IPS-18a (cell line): ENCODE measurements at regions not wholly inside any gene's neighbourhood (a gene's known extent, or its start where the extent isn't known, plus 50 kb on each side); places are given as distances from the start of the nearest gene placed in this dataset.
"Not testable (repeated sequence)": the region's sequence is repeated elsewhere in the genome, so short reads cannot be mapped to it uniquely, and the experiment has no call there.

ENCODE experiments used
- H3K27ac ChIP-seq: one replicate; pipeline ENCODE4 v1.5.1; 2013; ENCODE audit warnings: low read length
- H3K27me3 ChIP-seq: one replicate; pipeline ENCODE4 v1.6.1; 2013; ENCODE audit warnings: mild to moderate bottlenecking, low read length; ENCODE audit not compliant: control insufficient read depth, insufficient read depth
- H3K36me3 ChIP-seq: one replicate; pipeline ENCODE4 v1.6.1; 2013; ENCODE audit warnings: low read depth, low read length; ENCODE audit not compliant: control insufficient read depth
- H3K4me1 ChIP-seq: one replicate; pipeline ENCODE4 v1.6.1; 2013; ENCODE audit warnings: low read depth, low read length; ENCODE audit not compliant: control insufficient read depth
- H3K4me3 ChIP-seq: one replicate; pipeline ENCODE4 v1.5.1; 2013; ENCODE audit warnings: low read length
- H3K9ac ChIP-seq: one replicate; pipeline ENCODE4 v1.6.1; 2013; ENCODE audit warnings: mild to moderate bottlenecking, low read length, moderate library complexity
- H3K9me3 ChIP-seq: one replicate; pipeline ENCODE4 v1.6.1; 2013; ENCODE audit warnings: low read depth, low read length; ENCODE audit not compliant: control insufficient read depth

GRCh38 chr6:144439016-144439415 lies 153.9 kb downstream of the UTRN start:
- H3K27ac ChIP-seq = no peak overlapping the region
- H3K4me1 ChIP-seq = no peaks in the 10 kb centered on the region
- H3K36me3 ChIP-seq = peaks cover 29% of the 10 kb centered on the region
- no peak overlapping the region for H3K9ac ChIP-seq
- no peak overlapping the region for H3K4me3 ChIP-seq
- H3K27me3 ChIP-seq = no peaks in the 10 kb centered on the region
- peaks cover 28% of the 10 kb centered on the region for H3K9me3 ChIP-seq

- H3K4me1 ChIP-seq, H3K9ac ChIP-seq, H3K27me3 ChIP-seq, H3K27ac ChIP-seq, H3K4me3 ChIP-seq: not testable (repeated sequence)
- peaks cover 29% of the 10 kb centered on the region for H3K36me3 ChIP-seq
- H3K9me3 ChIP-seq = peaks cover 28% of the 10 kb centered on the region
Measured at GRCh38 chr6:144441801-144442200, 156.7 kb downstream of the UTRN start.

GRCh38 chr6:144443157-144443556 lies 158.0 kb downstream of the UTRN start:
- Histone ChIP-seq H3K27me3 (no peaks in the 10 kb centered on the region), H3K27ac (no peak overlapping the region), H3K9me3 (peaks cover 28% of the 10 kb centered on the region), H3K9ac (no peak overlapping the region), H3K36me3 (peaks cover 25% of the 10 kb centered on the region), H3K4me3 (no peak overlapping the region), H3K4me1 (no peaks in the 10 kb centered on the region)

GRCh38 chr6:144447472-144447871 lies 162.3 kb downstream of the UTRN start:
- no peak overlapping the region for H3K27ac ChIP-seq
- H3K4me1 ChIP-seq = no peaks in the 10 kb centered on the region
- H3K36me3 ChIP-seq = peaks cover 8% of the 10 kb centered on the region

GRCh38 chr6:144449218-144449617 lies 164.1 kb downstream of the UTRN start:
- Histone ChIP-seq H3K9me3 (no peaks in the 10 kb centered on the region), H3K9ac (no peak overlapping the region), H3K27me3 (no peaks in the 10 kb centered on the region), H3K27ac (no peak overlapping the region), H3K4me3 (no peak overlapping the region), H3K36me3 (peaks cover 8% of the 10 kb centered on the region), H3K4me1 (no peaks in the 10 kb centered on the region)

More at GRCh38 chr6:144447472-144447871, 162.3 kb downstream of the UTRN start:
- no peak overlapping the region for H3K4me3 ChIP-seq
- no peak overlapping the region for H3K9ac ChIP-seq
- H3K27me3 ChIP-seq = no peaks in the 10 kb centered on the region
- H3K9me3 ChIP-seq = peaks cover 6% of the 10 kb centered on the region

GRCh38 chr6:144449911-144450597 lies 164.9 kb downstream of the UTRN start:
- H3K4me3 ChIP-seq = no peak overlapping the region
- no peak overlapping the region for H3K27ac ChIP-seq
- H3K9ac ChIP-seq = no peak overlapping the region
- H3K4me1 ChIP-seq = no peaks in the 10 kb centered on the region
- H3K27me3 ChIP-seq = no peaks in the 10 kb centered on the region
- H3K9me3 ChIP-seq = no peaks in the 10 kb centered on the region
- H3K36me3 ChIP-seq = peaks cover 8% of the 10 kb centered on the region

- no peaks in the 10 kb centered on the region for H3K4me1 ChIP-seq
- H3K9ac ChIP-seq = no peak overlapping the region
- peaks cover 11% of the 10 kb centered on the region for H3K36me3 ChIP-seq
- no peak overlapping the region for H3K27ac ChIP-seq
- H3K27me3 ChIP-seq = no peaks in the 10 kb centered on the region
- H3K9me3 ChIP-seq = no peaks in the 10 kb centered on the region
- no peak overlapping the region for H3K4me3 ChIP-seq
Measured at GRCh38 chr6:144460327-144461095, 175.4 kb downstream of the UTRN start.

GRCh38 chr6:144462058-144462457 lies 176.9 kb downstream of the UTRN start:
- Histone ChIP-seq H3K4me3 (no peak overlapping the region), H3K36me3 (peaks cover 11% of the 10 kb centered on the region)

GRCh38 chr6:144466716-144467115 lies 181.6 kb downstream of the UTRN start:
- Histone ChIP-seq H3K9ac (no peak overlapping the region), H3K27ac (no peak overlapping the region), H3K4me3 (no peak overlapping the region), H3K27me3 (no peaks in the 10 kb centered on the region), H3K9me3 (no peaks in the 10 kb centered on the region), H3K4me1 (peaks cover 14% of the 10 kb centered on the region), H3K36me3 (peaks cover 6% of the 10 kb centered on the region)

More at GRCh38 chr6:144462058-144462457, 176.9 kb downstream of the UTRN start:
- H3K9ac ChIP-seq = no peak overlapping the region
- peaks cover 3% of the 10 kb centered on the region for H3K4me1 ChIP-seq
- no peaks in the 10 kb centered on the region for H3K27me3 ChIP-seq
- H3K9me3 ChIP-seq = no peaks in the 10 kb centered on the region
- H3K27ac ChIP-seq = no peak overlapping the region

GRCh38 chr6:144467172-144467762 lies 182.1 kb downstream of the UTRN start:
- Histone ChIP-seq H3K36me3 (peaks cover 3% of the 10 kb centered on the region), H3K27ac (no peak overlapping the region), H3K9ac (no peak overlapping the region), H3K4me1 (peaks cover 14% of the 10 kb centered on the region), H3K4me3 (no peak overlapping the region), H3K9me3 (no peaks in the 10 kb centered on the region), H3K27me3 (no peaks in the 10 kb centered on the region)

- Histone ChIP-seq H3K36me3 (no peaks in the 10 kb centered on the region), H3K27me3 (no peaks in the 10 kb centered on the region), H3K27ac (no peak overlapping the region), H3K4me1 (peaks cover 14% of the 10 kb centered on the region), H3K4me3 (no peak overlapping the region), H3K9me3 (no peaks in the 10 kb centered on the region), H3K9ac (no peak overlapping the region)
Measured at GRCh38 chr6:144467921-144468320, 182.8 kb downstream of the UTRN start.
